Mesenteric fat pad (tissue), 1 donor: ENCODE measurements at regions not wholly inside any gene's neighbourhood (a gene's known extent, or its start where the extent isn't known, plus 50 kb on each side); places are given as distances from the start of the nearest gene placed in this dataset.

Experiments
- DNase-seq: peaks from one replicate; pipeline ENCODE4 v3.0.0-alpha.2; 2020; ENCODE audit warnings: low spot score
- donor health status: DM: yes; HTN: yes; CAD: no.

DNA sequence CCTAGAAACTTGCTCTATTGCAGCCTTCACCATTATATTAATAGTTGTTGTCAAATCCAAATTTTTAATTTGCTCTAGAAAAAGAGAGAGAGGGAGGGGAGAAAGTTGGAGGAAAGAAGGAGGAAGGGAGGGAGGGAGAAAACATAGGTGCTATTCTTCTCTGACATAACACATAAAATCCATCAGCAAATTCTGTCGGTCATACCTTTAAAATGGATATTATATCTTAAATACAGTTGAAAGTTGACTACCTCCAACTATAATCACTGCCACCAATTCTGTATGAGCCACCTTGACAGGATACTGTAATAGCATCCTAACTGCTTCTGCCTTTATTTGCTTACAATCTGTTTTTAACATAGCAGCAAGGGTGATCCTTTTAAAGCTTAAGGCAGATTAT is 314.7 kb upstream of the ALCAM start:
- DNase-seq = no peak

DNA sequence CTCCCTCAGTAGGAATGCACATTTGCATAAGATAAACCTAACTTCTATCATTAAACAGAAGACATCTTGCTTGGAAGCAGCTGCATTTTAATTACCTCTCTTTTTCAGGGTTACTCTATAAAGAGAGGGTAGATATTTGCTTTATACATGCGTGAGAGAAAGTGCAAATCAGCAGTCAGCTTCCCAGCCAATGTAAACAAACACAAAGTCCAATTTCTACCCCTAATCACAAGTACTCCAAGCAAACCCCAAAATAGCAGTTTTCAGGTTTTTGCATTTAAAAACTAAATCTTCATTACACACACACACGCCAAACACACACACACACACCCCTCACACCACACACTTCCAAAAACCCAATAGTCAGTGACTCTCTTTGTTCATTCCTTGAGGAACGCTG is 303.9 kb upstream of the ALCAM start:
- no peak for DNase-seq

DNA sequence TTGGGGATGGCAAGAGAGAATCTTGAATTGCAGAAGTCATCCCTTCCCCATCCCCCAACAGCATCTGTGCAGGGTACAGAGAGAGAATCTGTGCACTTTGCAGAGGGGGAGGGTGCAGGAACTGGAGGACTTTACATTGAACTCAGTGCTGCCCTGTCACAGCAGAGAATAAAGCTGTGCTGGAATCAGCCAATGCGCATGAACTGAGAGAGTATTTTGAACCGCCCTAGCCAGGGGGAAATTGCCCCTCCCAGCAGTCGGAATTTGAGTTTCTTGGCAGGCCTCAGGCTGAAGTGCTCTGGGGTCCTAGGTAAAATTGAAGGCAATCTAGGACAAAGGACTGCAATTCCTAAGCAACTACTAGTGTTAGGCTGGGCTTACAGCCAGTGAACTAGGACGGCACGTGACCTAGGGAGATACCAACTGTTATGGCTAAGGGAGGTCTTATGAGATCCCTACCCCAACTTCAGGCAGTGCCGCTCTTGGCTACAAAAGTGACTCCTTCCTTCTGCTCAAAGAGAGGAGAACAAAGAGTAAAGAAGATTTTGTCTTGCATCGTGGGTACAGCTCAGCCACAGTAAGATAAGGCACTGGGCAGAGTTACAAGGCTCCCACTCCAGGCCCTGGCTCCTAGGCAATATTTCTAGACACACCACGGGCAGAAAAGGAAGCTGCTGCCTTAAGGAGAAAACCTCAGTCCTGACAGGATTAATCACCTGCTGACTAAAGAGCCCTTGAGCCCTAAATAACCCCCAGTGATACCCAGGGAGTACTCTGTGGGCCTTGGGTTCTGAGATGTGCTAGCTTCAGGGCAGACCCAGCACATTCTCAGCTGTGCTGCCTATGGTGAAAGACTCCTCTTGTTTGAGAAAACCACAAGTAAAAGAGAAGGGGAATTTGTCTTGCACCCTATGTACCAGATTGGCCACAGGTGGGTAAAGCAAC is 300.5 kb upstream of the ALCAM start:
- DNase-seq = no peak

DNA sequence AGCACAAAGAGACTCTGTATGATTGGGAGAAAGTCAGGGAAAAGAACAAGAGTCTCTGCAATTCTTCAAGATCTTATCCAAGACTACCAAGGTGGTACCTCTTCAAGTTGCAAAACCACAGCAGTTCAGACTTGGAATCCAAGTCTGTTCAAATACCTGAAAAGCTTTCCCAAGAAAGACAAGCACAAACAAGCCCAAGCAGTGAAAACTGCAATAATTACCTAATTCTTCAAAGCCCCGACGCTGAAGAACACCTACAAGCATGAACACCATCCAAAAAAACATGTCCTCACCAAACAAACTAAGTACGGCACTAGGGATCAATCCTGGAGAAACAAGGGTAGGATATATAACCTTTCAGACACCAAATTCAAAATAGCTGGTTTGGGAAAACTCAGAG is 299.3 kb upstream of the ALCAM start:
- DNase-seq = no peak

- DNase-seq = no peak
These were observed 289.5 kb upstream of the ALCAM start for GRCh38 chr3:105077060-105077822.

GRCh38 chr3:105083945-105084344 is 282.8 kb upstream of the ALCAM start:
- no peak for DNase-seq

DNA sequence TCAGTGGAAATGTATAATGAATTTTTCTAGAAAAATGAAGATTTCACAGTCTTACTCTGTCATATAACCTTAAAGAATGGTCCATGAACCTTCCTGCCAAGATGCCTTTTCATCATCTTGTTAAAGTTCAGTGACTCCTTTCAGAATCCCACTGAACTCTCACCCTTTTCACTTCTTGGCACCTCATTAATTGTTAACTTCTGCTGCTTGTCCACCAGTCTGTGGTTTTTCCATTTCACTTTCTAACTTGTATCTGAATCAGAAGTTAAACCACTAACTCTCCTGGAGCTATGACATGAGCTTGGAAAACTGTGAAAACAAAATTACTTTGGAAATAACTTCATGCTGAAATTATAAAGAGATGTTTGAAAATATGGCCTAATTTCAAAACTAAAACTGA is 281.2 kb upstream of the ALCAM start:
- DNase-seq = no peak

DNA sequence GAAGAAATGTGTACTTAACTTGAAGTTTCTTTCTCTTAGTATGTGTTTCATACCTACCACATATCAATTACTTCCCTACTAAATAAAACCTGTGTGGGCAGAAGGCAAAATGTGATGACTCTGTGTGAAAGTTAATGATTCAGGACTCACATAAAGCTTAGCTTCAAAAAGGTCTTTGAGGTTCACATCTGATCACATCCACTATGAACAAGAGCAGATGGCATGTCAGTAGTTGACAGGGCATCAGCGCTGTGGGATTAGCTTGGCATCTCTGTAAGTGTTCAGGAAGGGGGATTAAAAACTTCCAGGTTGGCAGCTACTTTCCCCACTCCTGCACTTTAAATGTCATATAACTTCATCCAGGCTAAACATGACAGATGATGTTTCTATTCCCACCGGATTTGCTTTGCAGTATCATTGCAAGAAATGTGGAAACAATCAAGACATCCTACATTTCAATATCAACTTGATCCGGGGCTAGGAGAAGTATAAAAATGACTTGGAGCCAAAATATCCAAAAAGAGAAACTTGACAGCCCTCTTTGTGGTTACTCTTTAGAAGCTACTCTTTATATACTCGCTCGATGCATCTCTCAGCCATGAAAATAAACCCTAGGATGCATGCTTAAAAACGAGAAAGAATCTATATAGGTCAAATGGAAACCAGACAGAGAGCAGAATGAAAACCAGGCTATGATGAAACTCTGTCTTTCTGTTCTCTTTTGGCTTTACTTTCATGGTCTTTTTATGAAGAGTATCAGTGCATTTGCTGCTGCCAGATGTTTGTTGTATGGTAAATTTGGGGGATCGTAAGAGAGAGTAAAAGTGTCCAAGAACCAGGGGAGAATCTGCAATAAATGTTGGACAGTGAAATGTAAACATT is 273.1 kb upstream of the ALCAM start:
- DNase-seq = no peak

DNA sequence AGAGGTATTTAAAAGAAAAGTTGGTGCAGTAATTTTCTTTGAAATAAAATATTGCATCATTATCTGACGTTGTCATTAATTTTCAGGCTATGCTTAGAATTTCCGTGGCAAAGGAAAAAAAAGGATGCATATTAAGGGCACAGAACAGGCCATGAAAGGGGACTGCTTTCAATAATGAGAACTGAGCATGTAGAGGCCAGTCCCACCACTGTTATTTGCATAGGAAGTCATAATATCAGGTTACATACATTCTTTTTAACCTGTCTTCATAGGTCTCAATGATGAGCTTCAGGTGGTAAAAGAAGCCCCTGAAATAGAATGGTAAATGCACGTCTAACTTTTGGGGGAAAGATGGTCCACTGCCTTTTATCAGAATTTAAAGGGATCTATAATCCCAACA is 272.1 kb upstream of the ALCAM start:
- no peak for DNase-seq

DNA sequence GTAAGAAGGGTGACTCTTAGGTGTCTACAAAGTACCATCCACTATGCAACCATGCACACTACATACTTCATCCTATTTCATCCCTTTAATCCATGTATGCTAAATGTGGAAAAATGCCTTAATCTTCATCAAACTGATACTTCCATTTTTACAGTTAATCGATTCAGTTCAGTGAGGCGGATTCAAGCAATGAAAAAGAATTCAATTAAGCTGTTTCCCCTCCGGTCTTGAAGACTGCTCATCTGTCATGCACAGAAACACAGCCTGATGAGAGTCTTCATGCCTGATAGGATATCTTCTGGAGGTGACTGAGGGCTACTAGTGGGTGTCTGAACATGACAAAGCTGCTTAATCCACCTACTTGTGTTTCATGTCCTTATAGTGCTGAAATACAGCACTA is 270.6 kb upstream of the ALCAM start:
- DNase-seq = no peak

GRCh38 chr3:105101603-105102002 is 265.1 kb upstream of the ALCAM start:
- DNase-seq = no peak

DNA sequence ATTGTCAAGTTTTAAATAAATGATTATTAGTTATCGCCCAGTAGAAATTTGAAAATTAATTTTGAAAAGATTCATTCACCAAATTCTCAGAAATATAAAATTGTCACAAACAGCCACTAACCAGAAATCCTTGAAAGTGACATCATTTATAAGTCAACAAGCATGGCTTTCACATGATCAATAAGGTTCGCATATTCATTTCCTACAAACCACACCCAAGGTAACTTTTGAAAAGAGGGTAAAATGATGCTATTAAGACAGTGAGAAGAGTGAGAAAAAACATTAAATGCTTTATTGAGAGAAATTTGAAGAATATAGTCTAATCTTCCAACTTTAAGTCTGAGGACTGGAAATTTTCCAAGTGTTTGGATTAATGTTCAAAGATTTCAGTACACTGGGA is 263.6 kb upstream of the ALCAM start:
- no peak for DNase-seq

DNA sequence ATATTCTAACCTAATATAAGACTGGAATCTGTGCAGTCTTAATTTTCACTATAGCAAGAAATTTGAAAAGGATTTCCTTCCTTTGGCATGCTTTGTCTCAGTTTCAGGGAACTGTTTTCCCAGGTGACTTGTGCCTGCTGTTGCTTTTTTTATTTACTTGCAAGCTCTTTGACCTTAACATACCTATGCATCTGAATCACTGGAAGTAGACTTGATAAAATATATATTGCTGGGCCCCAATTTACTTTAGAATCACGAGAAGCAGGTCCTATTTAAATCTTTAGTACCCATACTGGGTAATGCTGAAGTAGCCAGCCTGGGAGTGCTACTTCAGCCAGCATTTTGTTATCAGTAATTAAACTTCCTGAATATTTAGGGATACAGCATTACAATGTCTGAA is 257.9 kb upstream of the ALCAM start:
- no peak for DNase-seq

- DNase-seq = no peak
These were observed 247.8 kb upstream of the ALCAM start for GRCh38 chr3:105118905-105119304.

GRCh38 chr3:105119801-105120340 is 246.8 kb upstream of the ALCAM start:
- DNase-seq = no peak

DNA sequence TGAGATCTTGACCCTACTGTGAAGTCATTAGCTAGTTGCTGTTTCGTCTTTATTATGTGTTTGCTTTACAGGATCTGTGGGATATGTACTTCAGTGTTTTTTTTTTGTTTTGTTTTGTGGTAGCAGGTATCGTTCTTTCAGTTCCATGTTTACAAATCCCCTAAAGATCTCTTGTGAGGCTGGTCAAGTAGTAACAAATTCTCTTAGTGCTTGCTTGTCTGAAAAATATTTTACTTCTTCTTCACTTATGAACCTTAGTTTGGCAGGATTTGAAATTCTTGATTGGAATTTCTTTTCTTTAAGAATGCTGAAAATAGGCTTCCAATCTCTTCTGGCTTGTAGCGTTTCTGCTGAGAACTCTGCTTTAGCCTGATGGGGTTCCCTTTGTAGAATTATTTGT is 235.8 kb upstream of the ALCAM start:
- no peak for DNase-seq

GRCh38 chr3:105137911-105138310 is 228.8 kb upstream of the ALCAM start:
- no peak for DNase-seq

GRCh38 chr3:105139881-105140560 is 226.7 kb upstream of the ALCAM start:
- no peak for DNase-seq

GRCh38 chr3:105140899-105141367 is 225.8 kb upstream of the ALCAM start:
- no peak for DNase-seq

GRCh38 chr3:105144837-105145236 is 221.9 kb upstream of the ALCAM start:
- no peak for DNase-seq

GRCh38 chr3:105145511-105145910 is 221.2 kb upstream of the ALCAM start:
- DNase-seq = no peak
